Suprapubic skin (tissue), 3 donors: ENCODE measurements at regions not wholly inside any gene's neighbourhood (a gene's known extent, or its start where the extent isn't known, plus 50 kb on each side); places are given as distances from the start of the nearest gene placed in this dataset.

Experiments used
- POLR2A ChIP-seq, 2 donors: fragments of 450-650 bp; IDR thresholded peaks; one replicate each; pipeline ENCODE4 v1.6.1; 2017; ENCODE audit warnings: antibody characterized with exemption in 2 of 2, mild to moderate bottlenecking in 2 of 2, moderate library complexity in 2 of 2
- TF ChIP-seq, protein P1 (sequence below), 2 donors: fragments of 200-600 bp in 1 of 2; fragments of 450-650 bp in 1 of 2; sonication (generic) in 1 of 2; IDR thresholded peaks; one replicate each; pipeline ENCODE4 v1.5.1; 2016 to 2019; ENCODE audit warnings: antibody characterized with exemption in 2 of 2, mild to moderate bottlenecking in 1 of 2, moderate library complexity in 1 of 2

DNA sequence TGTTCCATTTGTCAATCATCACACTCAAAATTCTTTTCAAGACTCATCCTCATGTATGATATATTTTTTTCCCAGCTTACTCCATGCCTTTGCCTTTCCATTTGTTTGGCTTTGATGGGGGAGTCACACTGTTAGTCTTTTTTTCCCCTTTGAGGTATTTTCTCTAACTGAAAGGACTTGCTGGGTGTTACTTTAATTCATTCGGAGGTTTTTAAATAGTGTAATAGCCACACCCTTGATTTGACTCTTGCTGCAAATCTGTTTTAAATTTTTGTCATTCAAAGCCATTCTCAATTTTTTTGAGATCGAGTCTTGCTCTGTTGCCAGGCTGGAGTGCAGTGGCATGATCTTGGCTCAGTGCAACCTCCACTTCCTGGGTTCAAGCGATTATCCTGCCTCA is 84.1 kb downstream of the C11orf87 start:
- no peak for TF ChIP-seq POLR2A (IDR thresholded peaks at IDR 0.05)
- TF ChIP-seq, protein P1, sequence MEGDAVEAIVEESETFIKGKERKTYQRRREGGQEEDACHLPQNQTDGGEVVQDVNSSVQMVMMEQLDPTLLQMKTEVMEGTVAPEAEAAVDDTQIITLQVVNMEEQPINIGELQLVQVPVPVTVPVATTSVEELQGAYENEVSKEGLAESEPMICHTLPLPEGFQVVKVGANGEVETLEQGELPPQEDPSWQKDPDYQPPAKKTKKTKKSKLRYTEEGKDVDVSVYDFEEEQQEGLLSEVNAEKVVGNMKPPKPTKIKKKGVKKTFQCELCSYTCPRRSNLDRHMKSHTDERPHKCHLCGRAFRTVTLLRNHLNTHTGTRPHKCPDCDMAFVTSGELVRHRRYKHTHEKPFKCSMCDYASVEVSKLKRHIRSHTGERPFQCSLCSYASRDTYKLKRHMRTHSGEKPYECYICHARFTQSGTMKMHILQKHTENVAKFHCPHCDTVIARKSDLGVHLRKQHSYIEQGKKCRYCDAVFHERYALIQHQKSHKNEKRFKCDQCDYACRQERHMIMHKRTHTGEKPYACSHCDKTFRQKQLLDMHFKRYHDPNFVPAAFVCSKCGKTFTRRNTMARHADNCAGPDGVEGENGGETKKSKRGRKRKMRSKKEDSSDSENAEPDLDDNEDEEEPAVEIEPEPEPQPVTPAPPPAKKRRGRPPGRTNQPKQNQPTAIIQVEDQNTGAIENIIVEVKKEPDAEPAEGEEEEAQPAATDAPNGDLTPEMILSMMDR (IDR thresholded peaks at IDR 0.05), result no peak
